SU-DHL-6 (cell line): ENCODE measurements at regions not wholly inside any gene's neighbourhood (a gene's known extent, or its start where the extent isn't known, plus 50 kb on each side); places are given as distances from the start of the nearest gene placed in this dataset.

Experiments used
- H2AFZ ChIP-seq: fragments of 200-600 bp; sonication (generic); 2 replicates; pipeline ENCODE4 v1.6.1; 2014; ENCODE audit warnings: low read depth, mild to moderate bottlenecking, moderate library complexity, mixed read lengths, antibody characterized with exemption, low read length; ENCODE audit not compliant: severe bottlenecking
- H3F3A ChIP-seq: fragments of 200-600 bp; shearing (Covaris generic); 2 replicates; pipeline ENCODE4 v1.6.0; 2016; ENCODE audit warnings: antibody characterized with exemption, mild to moderate bottlenecking; ENCODE audit not compliant: insufficient read depth
- H3K27ac ChIP-seq: fragments of 200-600 bp; sonication (generic); 2 replicates; pipeline ENCODE4 v1.5.1; 2016; ENCODE audit warnings: low read depth, mild to moderate bottlenecking, low read length, moderate library complexity, mixed read lengths
- H3K27me3 ChIP-seq: fragments of 200-600 bp; sonication (generic), shearing (Covaris generic); 2 replicates; pipeline ENCODE4 v1.6.0; 2014; ENCODE audit warnings: mild to moderate bottlenecking, low read length
- H3K36me3 ChIP-seq: fragments of 200-600 bp; sonication (generic); 2 replicates; pipeline ENCODE4 v1.6.1; 2014; ENCODE audit warnings: mild to moderate bottlenecking, low read length, mixed read lengths
- H3K4me2 ChIP-seq: fragments of 300-600, 200-600 bp; shearing (Covaris generic), sonication (generic); 2 replicates; pipeline ENCODE4 v1.6.0; 2014; ENCODE audit warnings: low read length, low read depth, mild to moderate bottlenecking; ENCODE audit not compliant: poor library complexity, severe bottlenecking
- H3K4me3 ChIP-seq: fragments of 200-600 bp; sonication (generic); 2 replicates; pipeline ENCODE4 v1.5.1; 2014; ENCODE audit warnings: antibody characterized with exemption, low read length, mild to moderate bottlenecking, mixed read lengths; ENCODE audit not compliant: insufficient read depth, poor library complexity, severe bottlenecking
- H3K79me2 ChIP-seq: fragments of 200-600 bp; sonication (generic); 2 replicates; pipeline ENCODE4 v1.6.1; 2014; ENCODE audit warnings: mild to moderate bottlenecking, low read length, moderate library complexity; ENCODE audit not compliant: insufficient read depth
- H3K9ac ChIP-seq: fragments of 200-600 bp; sonication (generic); 2 replicates; pipeline ENCODE4 v1.7.0; 2014; ENCODE audit warnings: mild to moderate bottlenecking, low read length
- H3K9me2 ChIP-seq: fragments of 200-600 bp; sonication (generic); replicated peaks from 2 replicates; pipeline ENCODE4 v1.6.1; 2014; ENCODE audit warnings: low read length; ENCODE audit not compliant: insufficient read depth
- H3K9me3 ChIP-seq: fragments of 200-600 bp; sonication (generic); 2 replicates; pipeline ENCODE4 v1.6.1; 2014; ENCODE audit warnings: low read length, mixed read lengths; ENCODE audit not compliant: insufficient read depth
- H4K20me1 ChIP-seq: fragments of 200-600 bp; sonication (generic); 2 replicates; pipeline ENCODE4 v1.6.1; 2014; ENCODE audit warnings: low read depth, mild to moderate bottlenecking, antibody characterized with exemption, low read length, moderate library complexity, mixed read lengths
- EZH2phosphoT487 ChIP-seq: fragments of 200-600 bp; sonication (generic), shearing (Covaris generic); conservative IDR thresholded peaks from 2 replicates; pipeline ENCODE4 v1.6.1; 2018; ENCODE audit warnings: mild to moderate bottlenecking, antibody characterized with exemption, low read length, moderate library complexity, mixed read lengths
- TF ChIP-seq, protein P1 (sequence below): fragments of 200-600 bp; sonication (generic); IDR thresholded peaks from one replicate; pipeline ENCODE4 v1.5.1; 2017; ENCODE audit warnings: antibody characterized with exemption, mild to moderate bottlenecking, low read length, moderate library complexity; ENCODE audit not compliant: insufficient read depth, poor library complexity, severe bottlenecking

DNA sequence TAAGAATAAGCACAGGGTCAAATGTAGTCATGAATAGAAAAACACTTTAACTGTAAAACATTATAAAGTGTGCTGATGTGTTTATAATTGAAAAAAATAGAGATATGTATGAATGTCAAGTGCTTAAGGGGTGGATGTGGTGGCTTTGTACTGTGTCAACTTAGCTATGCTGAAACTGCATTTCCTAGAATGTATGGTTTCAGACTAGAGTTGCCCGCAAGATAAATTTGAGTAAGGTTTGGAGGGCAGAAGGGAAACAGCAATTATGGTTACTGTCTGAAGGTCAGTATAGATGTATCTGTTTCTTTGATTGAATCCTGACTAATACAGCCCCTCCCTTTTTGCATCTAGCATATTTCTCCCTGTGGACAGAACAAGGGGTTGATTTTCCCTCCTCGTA is 288.1 kb upstream of the MOCS1 start:
- Histone ChIP-seq H3K9me3 (peaks cover 5% of the 10 kb centered on the region; the same call in 1 of the 2 replicates), H3K36me3 (no peaks in the 10 kb centered on the region), H4K20me1 (no peaks in the 10 kb centered on the region), H3K79me2 (no peaks in the 10 kb centered on the region), H2AFZ (no peak overlapping the region), H3K9ac (no peak overlapping the region), H3K4me3 (no peak overlapping the region), H3K9me2 (no peaks in the 10 kb centered on the region), H3K27ac (no peak overlapping the region), H3K4me2 (no peak overlapping the region), H3K27me3 (0 out of 2 replicates have a peak, but pooled peaks cover 3% of the 10 kb centered on the region), H3F3A (no peaks in the 10 kb centered on the region)
- TF ChIP-seq, protein P1, sequence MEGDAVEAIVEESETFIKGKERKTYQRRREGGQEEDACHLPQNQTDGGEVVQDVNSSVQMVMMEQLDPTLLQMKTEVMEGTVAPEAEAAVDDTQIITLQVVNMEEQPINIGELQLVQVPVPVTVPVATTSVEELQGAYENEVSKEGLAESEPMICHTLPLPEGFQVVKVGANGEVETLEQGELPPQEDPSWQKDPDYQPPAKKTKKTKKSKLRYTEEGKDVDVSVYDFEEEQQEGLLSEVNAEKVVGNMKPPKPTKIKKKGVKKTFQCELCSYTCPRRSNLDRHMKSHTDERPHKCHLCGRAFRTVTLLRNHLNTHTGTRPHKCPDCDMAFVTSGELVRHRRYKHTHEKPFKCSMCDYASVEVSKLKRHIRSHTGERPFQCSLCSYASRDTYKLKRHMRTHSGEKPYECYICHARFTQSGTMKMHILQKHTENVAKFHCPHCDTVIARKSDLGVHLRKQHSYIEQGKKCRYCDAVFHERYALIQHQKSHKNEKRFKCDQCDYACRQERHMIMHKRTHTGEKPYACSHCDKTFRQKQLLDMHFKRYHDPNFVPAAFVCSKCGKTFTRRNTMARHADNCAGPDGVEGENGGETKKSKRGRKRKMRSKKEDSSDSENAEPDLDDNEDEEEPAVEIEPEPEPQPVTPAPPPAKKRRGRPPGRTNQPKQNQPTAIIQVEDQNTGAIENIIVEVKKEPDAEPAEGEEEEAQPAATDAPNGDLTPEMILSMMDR, result no peak
- TF ChIP-seq EZH2phosphoT487, result no peak

DNA sequence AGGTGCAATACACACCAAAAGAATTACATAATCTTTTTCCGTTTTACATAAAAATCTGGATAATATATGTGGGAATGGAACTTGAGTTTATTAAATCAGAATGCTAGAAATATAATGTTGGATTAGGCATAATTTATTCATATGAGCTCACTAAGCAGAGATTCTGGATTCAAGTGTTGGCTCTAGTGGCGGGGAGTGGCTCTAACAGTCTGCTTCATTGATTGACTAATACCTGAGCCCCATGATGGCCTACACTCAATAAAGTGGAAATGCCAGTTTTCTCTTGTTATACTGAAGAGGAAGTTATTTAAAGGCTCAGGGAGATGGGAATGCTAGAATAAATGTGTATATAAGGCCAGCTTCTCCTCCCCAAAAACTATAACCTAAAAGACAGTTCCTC is 285.5 kb upstream of the MOCS1 start:
- H3K9ac ChIP-seq, result no peak overlapping the region
- H3F3A ChIP-seq, result no peaks in the 10 kb centered on the region
- H3K9me2 ChIP-seq, result no peaks in the 10 kb centered on the region
- no peaks in the 10 kb centered on the region for H3K36me3 ChIP-seq
- H3K79me2 ChIP-seq, result no peaks in the 10 kb centered on the region
- no peak overlapping the region for H3K4me3 ChIP-seq
- H3K27ac ChIP-seq, result no peak overlapping the region
- 0 out of 2 replicates have a peak, but pooled peaks cover 3% of the 10 kb centered on the region for H3K27me3 ChIP-seq
- TF ChIP-seq, protein P1, result no peak
- TF ChIP-seq EZH2phosphoT487, result no peak
- H2AFZ ChIP-seq, result no peak overlapping the region
- no peaks in the 10 kb centered on the region for H4K20me1 ChIP-seq
- no peak overlapping the region for H3K4me2 ChIP-seq
- H3K9me3 ChIP-seq, result peaks cover 5% of the 10 kb centered on the region; the same call in 1 of the 2 replicates

DNA sequence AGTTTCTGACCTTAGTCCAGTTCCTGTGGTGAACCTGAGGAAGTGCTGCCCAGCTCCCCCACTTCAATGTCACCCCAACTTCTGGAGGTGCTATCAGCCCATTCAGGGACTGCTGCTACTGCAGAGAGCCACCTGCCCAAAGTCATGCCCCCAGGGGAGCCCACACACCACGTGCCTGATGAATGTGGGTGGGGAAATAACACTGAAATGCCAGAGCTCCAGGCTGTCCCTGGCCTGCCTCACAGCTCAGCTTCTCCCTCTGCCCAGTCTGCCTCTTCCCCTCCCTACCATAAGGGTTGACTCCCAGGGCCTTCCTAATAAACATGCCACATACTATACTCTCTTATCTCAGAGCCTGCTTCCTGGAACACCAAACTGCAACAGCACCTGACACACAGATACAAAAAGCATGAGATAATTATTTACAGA is 276.4 kb upstream of the MOCS1 start:
- H3K36me3 ChIP-seq, result no peaks in the 10 kb centered on the region
- H3K79me2 ChIP-seq, result no peaks in the 10 kb centered on the region
- no peaks in the 10 kb centered on the region for H3F3A ChIP-seq
- H3K9me3 ChIP-seq, result no peaks in the 10 kb centered on the region
- H3K9me2 ChIP-seq, result no peaks in the 10 kb centered on the region
- H3K27me3 ChIP-seq, result no peaks in the 10 kb centered on the region
- no peak overlapping the region for H3K4me2 ChIP-seq
- H3K27ac ChIP-seq, result no peak overlapping the region
- no peak overlapping the region for H3K9ac ChIP-seq
- no peak overlapping the region for H2AFZ ChIP-seq
- no peak overlapping the region for H3K4me3 ChIP-seq
- TF ChIP-seq EZH2phosphoT487, result no peak
- TF ChIP-seq, protein P1, result no peak
- no peaks in the 10 kb centered on the region for H4K20me1 ChIP-seq
